ENCODE measurements at regions not wholly inside any gene's neighbourhood (a gene's known extent, or its start where the extent isn't known, plus 50 kb on each side); places are given as distances from the start of the nearest gene placed in this dataset.
"Not testable (repeated sequence)": the region's sequence is repeated elsewhere in the genome, so short reads cannot be mapped to it uniquely, and the experiment has no call there.

- DNase-seq (ENCODE audit: low spot score), result no peak
These were observed 290.5 kb upstream of the RASA1 start for GRCh38 chr5:86977190-86977589.

- no peak for DNase-seq (ENCODE audit: low spot score)
These were observed 289.9 kb upstream of the RASA1 start for GRCh38 chr5:86977808-86978207.

- DNase-seq (ENCODE audit: low spot score), result peak; percentile 76
These were observed 287.8 kb upstream of the RASA1 start for GRCh38 chr5:86979811-86980411.

- no peak for DNase-seq (ENCODE audit: low spot score)
These were observed 285.8 kb upstream of the RASA1 start for GRCh38 chr5:86981898-86982297.

GRCh38 chr5:86983208-86983607, 284.5 kb upstream of the RASA1 start:
- no peak for DNase-seq (ENCODE audit: low spot score)

GRCh38 chr5:86986837-86987236, 280.8 kb upstream of the RASA1 start:
- no peak for DNase-seq (ENCODE audit: low spot score)

GRCh38 chr5:86997516-86997915, 270.2 kb upstream of the RASA1 start:
- DNase-seq (ENCODE audit: low spot score), result peak; percentile 63

GRCh38 chr5:86999951-87000350, 267.7 kb upstream of the RASA1 start:
- DNase-seq (ENCODE audit: low spot score), result peak; percentile 95

GRCh38 chr5:87002485-87002884, 265.2 kb upstream of the RASA1 start:
- DNase-seq (ENCODE audit: low spot score), result peak; percentile 92

- peak; percentile 60 for DNase-seq (ENCODE audit: low spot score)
These were observed 263.6 kb upstream of the RASA1 start for GRCh38 chr5:87004101-87004500.

- DNase-seq (ENCODE audit: low spot score), result peak; percentile 14
These were observed 259.9 kb upstream of the RASA1 start for GRCh38 chr5:87007737-87008136.

- DNase-seq (ENCODE audit: low spot score), result no peak
These were observed 258.7 kb upstream of the RASA1 start for GRCh38 chr5:87008751-87009560.

GRCh38 chr5:87010736-87011135, 256.9 kb upstream of the RASA1 start:
- DNase-seq (ENCODE audit: low spot score), result no peak

- no peak for DNase-seq (ENCODE audit: low spot score)
These were observed 251.8 kb upstream of the RASA1 start for GRCh38 chr5:87015901-87016300.

- peak; percentile 54 for DNase-seq (ENCODE audit: low spot score)
These were observed 247.4 kb upstream of the RASA1 start for GRCh38 chr5:87020099-87020934.

GRCh38 chr5:87022415-87022814, 245.3 kb upstream of the RASA1 start:
- no peak for DNase-seq (ENCODE audit: low spot score)

GRCh38 chr5:87027570-87027969, 240.1 kb upstream of the RASA1 start:
- DNase-seq (ENCODE audit: low spot score), result no peak

GRCh38 chr5:87029951-87030350, 237.7 kb upstream of the RASA1 start:
- peak; percentile 14 for DNase-seq (ENCODE audit: low spot score)

- DNase-seq (ENCODE audit: low spot score), result no peak
These were observed 237.0 kb upstream of the RASA1 start for GRCh38 chr5:87030699-87031098.

- DNase-seq (ENCODE audit: low spot score), result no peak
These were observed 233.1 kb upstream of the RASA1 start for GRCh38 chr5:87034557-87034956.

GRCh38 chr5:87042554-87042953, 225.1 kb upstream of the RASA1 start:
- no peak for DNase-seq (ENCODE audit: low spot score)

GRCh38 chr5:87048156-87048555, 219.5 kb upstream of the RASA1 start:
- peak; percentile 22 for DNase-seq (ENCODE audit: low spot score)

- DNase-seq (ENCODE audit: low spot score), result not testable (repeated sequence)
These were observed 218.7 kb upstream of the RASA1 start for GRCh38 chr5:87049012-87049411.

All from kidney tubule cell (primary cell).